ENCODE measurements at regions not wholly inside any gene's neighbourhood (a gene's known extent, or its start where the extent isn't known, plus 50 kb on each side); places are given as distances from the start of the nearest gene placed in this dataset.

GRCh38 chr3:112412494-112412893 is 79.5 kb downstream of the CD200 start:
- H3K27ac ChIP-seq = no peak overlapping the region
- H3K36me3 ChIP-seq = no peaks in the 10 kb centered on the region
- intact Hi-C loops (cut with DNase I; ENCODE audit: low total_unique reads) = no loop called here
- no peaks in the 10 kb centered on the region for H3K9me3 ChIP-seq
- no peak overlapping the region for H3K4me3 ChIP-seq
- no peak for DNase-seq
- H3K4me1 ChIP-seq = peaks cover 0 to 12% (median 2%) of the 10 kb centered on the region in 6 donors
- H3K27me3 ChIP-seq (replicated peaks in 1 of 7) = no peaks in the 10 kb centered on the region
- TF ChIP-seq POLR2AphosphoS5 (IDR thresholded peaks at IDR 0.05) = no peak
- no peak for TF ChIP-seq POLR2A (IDR thresholded peaks at IDR 0.05)
- TF ChIP-seq CTCF (IDR thresholded peaks at IDR 0.05 in 8 of 11, conservative IDR thresholded peaks at IDR 0.05 in 3 of 11) = no peak
- WGBS, 5 donors = 69 to 79% (median 75%) methylated on average over 4 of the region's 4 CpGs

- Histone ChIP-seq H3K4me3 (no peak overlapping the region), H3K27me3 (replicated peaks in 1 of 7) (no peaks in the 10 kb centered on the region), H3K27ac (peak overlapping the region in 1 of 8 donors; percentile 23), H3K36me3 (no peaks in the 10 kb centered on the region), H3K4me1 (peaks cover 0 to 9% (median 2%) of the 10 kb centered on the region in 6 donors), H3K9me3 (no peaks in the 10 kb centered on the region)
- DNase-seq = no peak
- no peak for TF ChIP-seq POLR2A (IDR thresholded peaks at IDR 0.05)
- no peak for TF ChIP-seq CTCF (IDR thresholded peaks at IDR 0.05 in 8 of 11, conservative IDR thresholded peaks at IDR 0.05 in 3 of 11)
- no peak for TF ChIP-seq POLR2AphosphoS5 (IDR thresholded peaks at IDR 0.05)
- WGBS, 5 donors = 54 to 68% (median 60%) methylated on average over 1 of the region's 1 CpG
- intact Hi-C loops (cut with DNase I; ENCODE audit: low total_unique reads) = no loop called here
Observed at GRCh38 chr3:112413074-112413473, 80.1 kb downstream of the CD200 start.

GRCh38 chr3:112413722-112414121 is 80.8 kb downstream of the CD200 start:
- no peak overlapping the region for H3K27ac ChIP-seq
- WGBS, 5 donors = 87 to 94% (median 92%) methylated on average over 3 of the region's 3 CpGs

More at GRCh38 chr3:112413722-112414121, 80.8 kb downstream of the CD200 start:
- no peak overlapping the region for H3K4me3 ChIP-seq
- no peak for TF ChIP-seq POLR2AphosphoS5 (IDR thresholded peaks at IDR 0.05)
- TF ChIP-seq POLR2A (IDR thresholded peaks at IDR 0.05) = no peak
- TF ChIP-seq CTCF (IDR thresholded peaks at IDR 0.05 in 8 of 11, conservative IDR thresholded peaks at IDR 0.05 in 3 of 11) = no peak
- no peaks in the 10 kb centered on the region for H3K27me3 ChIP-seq (replicated peaks in 1 of 7)
- DNase-seq = no peak
- no peaks in the 10 kb centered on the region for H3K36me3 ChIP-seq
- intact Hi-C loops (cut with DNase I; ENCODE audit: low total_unique reads) = no loop called here
- H3K9me3 ChIP-seq = no peaks in the 10 kb centered on the region
- H3K4me1 ChIP-seq = peaks cover 0 to 9% (median 2%) of the 10 kb centered on the region in 6 donors
